ENCODE measurements at regions not wholly inside any gene's neighbourhood (a gene's known extent, or its start where the extent isn't known, plus 50 kb on each side); places are given as distances from the start of the nearest gene placed in this dataset.

DNA sequence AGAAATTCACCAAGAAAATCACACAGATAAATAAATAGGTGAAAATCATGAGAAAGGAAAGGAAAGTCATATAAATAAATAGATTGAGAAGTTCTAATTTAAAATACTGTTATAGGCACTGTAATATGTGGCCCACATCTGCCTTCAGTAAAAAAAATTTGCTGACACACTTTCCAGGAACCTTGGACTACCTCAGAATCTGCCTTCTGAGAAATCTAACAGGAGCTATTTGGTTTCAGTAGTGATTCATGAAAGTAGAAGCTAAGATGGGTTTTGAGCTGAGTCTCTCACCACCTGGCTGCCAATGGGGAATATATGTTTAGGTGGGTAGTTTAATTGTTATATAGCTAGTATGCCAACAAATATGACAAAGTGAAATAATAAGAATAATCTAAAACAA is 810.0 kb downstream of the RAB28 start:
- TF ChIP-seq SP1 (IDR thresholded peaks at IDR 0.05) (no peak), RXRA (IDR thresholded peaks at IDR 0.05) (no peak), HNF4A (conservative IDR thresholded peaks at IDR 0.05) (no peak), JUND (IDR thresholded peaks at IDR 0.05) (no peak), NR2F2 (IDR thresholded peaks at IDR 0.05) (no peak), HNF4G (IDR thresholded peaks at IDR 0.05) (no peak), FOXA1 (IDR thresholded peaks at IDR 0.05) (no peak), FOXA2 (IDR thresholded peaks at IDR 0.05) (no peak)
- TF ChIP-seq, protein P1, sequence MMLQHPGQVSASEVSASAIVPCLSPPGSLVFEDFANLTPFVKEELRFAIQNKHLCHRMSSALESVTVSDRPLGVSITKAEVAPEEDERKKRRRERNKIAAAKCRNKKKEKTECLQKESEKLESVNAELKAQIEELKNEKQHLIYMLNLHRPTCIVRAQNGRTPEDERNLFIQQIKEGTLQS (IDR thresholded peaks at IDR 0.05): no peak
- TF ChIP-seq, protein P2, sequence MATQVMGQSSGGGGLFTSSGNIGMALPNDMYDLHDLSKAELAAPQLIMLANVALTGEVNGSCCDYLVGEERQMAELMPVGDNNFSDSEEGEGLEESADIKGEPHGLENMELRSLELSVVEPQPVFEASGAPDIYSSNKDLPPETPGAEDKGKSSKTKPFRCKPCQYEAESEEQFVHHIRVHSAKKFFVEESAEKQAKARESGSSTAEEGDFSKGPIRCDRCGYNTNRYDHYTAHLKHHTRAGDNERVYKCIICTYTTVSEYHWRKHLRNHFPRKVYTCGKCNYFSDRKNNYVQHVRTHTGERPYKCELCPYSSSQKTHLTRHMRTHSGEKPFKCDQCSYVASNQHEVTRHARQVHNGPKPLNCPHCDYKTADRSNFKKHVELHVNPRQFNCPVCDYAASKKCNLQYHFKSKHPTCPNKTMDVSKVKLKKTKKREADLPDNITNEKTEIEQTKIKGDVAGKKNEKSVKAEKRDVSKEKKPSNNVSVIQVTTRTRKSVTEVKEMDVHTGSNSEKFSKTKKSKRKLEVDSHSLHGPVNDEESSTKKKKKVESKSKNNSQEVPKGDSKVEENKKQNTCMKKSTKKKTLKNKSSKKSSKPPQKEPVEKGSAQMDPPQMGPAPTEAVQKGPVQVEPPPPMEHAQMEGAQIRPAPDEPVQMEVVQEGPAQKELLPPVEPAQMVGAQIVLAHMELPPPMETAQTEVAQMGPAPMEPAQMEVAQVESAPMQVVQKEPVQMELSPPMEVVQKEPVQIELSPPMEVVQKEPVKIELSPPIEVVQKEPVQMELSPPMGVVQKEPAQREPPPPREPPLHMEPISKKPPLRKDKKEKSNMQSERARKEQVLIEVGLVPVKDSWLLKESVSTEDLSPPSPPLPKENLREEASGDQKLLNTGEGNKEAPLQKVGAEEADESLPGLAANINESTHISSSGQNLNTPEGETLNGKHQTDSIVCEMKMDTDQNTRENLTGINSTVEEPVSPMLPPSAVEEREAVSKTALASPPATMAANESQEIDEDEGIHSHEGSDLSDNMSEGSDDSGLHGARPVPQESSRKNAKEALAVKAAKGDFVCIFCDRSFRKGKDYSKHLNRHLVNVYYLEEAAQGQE (IDR thresholded peaks at IDR 0.05): no peak
- TF ChIP-seq, protein P3, sequence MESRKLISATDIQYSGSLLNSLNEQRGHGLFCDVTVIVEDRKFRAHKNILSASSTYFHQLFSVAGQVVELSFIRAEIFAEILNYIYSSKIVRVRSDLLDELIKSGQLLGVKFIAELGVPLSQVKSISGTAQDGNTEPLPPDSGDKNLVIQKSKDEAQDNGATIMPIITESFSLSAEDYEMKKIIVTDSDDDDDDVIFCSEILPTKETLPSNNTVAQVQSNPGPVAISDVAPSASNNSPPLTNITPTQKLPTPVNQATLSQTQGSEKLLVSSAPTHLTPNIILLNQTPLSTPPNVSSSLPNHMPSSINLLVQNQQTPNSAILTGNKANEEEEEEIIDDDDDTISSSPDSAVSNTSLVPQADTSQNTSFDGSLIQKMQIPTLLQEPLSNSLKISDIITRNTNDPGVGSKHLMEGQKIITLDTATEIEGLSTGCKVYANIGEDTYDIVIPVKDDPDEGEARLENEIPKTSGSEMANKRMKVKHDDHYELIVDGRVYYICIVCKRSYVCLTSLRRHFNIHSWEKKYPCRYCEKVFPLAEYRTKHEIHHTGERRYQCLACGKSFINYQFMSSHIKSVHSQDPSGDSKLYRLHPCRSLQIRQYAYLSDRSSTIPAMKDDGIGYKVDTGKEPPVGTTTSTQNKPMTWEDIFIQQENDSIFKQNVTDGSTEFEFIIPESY (IDR thresholded peaks at IDR 0.05): no peak
- peaks cover 0 to 6% (median 4%) of the 10 kb centered on the region in 4 donors for H3K9me3 ChIP-seq (ENCODE audit: control insufficient read depth in 4 of 4, low read length in 3 of 4)

DNA sequence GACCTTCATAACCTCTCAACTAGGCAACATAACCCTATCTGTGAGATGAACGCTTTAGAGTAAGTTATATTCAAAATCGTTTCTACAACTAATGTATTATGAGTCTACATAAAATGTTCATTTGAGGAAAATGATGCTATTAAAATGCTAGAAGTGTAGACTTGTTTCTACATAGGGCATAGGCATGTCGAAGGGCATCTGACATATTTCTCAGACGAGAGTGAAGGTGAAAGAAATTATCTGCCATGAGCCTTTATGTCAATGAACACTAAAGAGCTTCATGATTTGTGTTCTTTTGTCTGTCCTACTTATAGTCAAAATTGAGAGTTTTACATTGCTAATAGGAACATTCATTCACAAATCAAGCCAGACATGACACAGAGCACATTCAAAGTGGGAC is 811.8 kb downstream of the RAB28 start:
- DNase-seq (ENCODE audit: low spot score): no peak
- Histone ChIP-seq H3K4me3 (ENCODE audit: low read depth in 1 of 3, low read length in 3 of 3) (no peak overlapping the region), H3K27me3 (ENCODE audit: control insufficient read depth in 4 of 4, insufficient read depth in 4 of 4, low read length in 3 of 4) (no peaks in the 10 kb centered on the region), H3K27ac (ENCODE audit: low read depth in 1 of 2, low read length in 2 of 2) (no peak overlapping the region), H3K4me1 (ENCODE audit: control insufficient read depth in 4 of 4, insufficient read depth in 4 of 4, low read length in 3 of 4) (no peaks in the 10 kb centered on the region), H3K9me3 (ENCODE audit: control insufficient read depth in 4 of 4, low read length in 3 of 4) (peaks cover 0 to 6% (median 4%) of the 10 kb centered on the region in 4 donors), H3K9ac (ENCODE audit: low read depth in 1 of 2, low read length in 2 of 2) (no peak overlapping the region), H3K36me3 (ENCODE audit: control insufficient read depth in 4 of 4, insufficient read depth in 3 of 4, low read depth in 1 of 4, low read length in 3 of 4) (no peaks in the 10 kb centered on the region)
- 79% methylated on average over 4 of the region's 4 CpGs for WGBS
- TF ChIP-seq HNF4G (IDR thresholded peaks at IDR 0.05) (no peak), TAF1 (conservative IDR thresholded peaks at IDR 0.05) (no peak), FOXA1 (IDR thresholded peaks at IDR 0.05) (no peak), SP1 (IDR thresholded peaks at IDR 0.05) (no peak), GABPA (IDR thresholded peaks at IDR 0.05 in 1 of 2, conservative IDR thresholded peaks at IDR 0.05 in 1 of 2) (no peak), HNF4A (conservative IDR thresholded peaks at IDR 0.05) (no peak), RAD21 (IDR thresholded peaks at IDR 0.05) (no peak), YY1 (IDR thresholded peaks at IDR 0.05) (no peak)
- TF ChIP-seq, protein P3 (IDR thresholded peaks at IDR 0.05): no peak
- TF ChIP-seq, protein P4, sequence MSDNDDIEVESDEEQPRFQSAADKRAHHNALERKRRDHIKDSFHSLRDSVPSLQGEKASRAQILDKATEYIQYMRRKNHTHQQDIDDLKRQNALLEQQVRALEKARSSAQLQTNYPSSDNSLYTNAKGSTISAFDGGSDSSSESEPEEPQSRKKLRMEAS (IDR thresholded peaks at IDR 0.05): no peak
- TF ChIP-seq, protein P1 (IDR thresholded peaks at IDR 0.05): no peak
- TF ChIP-seq, protein P2 (IDR thresholded peaks at IDR 0.05): no peak

More for the DNA sequence above, 810.0 kb downstream of the RAB28 start:
- peaks cover 0 to 2% (median under 1%) of the 10 kb centered on the region in 4 donors for H3K4me1 ChIP-seq (ENCODE audit: control insufficient read depth in 4 of 4, insufficient read depth in 4 of 4, low read length in 3 of 4)
- no peak for DNase-seq (ENCODE audit: low spot score)
- H3K4me3 ChIP-seq (ENCODE audit: low read depth in 1 of 3, low read length in 3 of 3): no peak overlapping the region
- H3K27me3 ChIP-seq (ENCODE audit: control insufficient read depth in 4 of 4, insufficient read depth in 4 of 4, low read length in 3 of 4): no peaks in the 10 kb centered on the region
- H3K9ac ChIP-seq (ENCODE audit: low read depth in 1 of 2, low read length in 2 of 2): no peak overlapping the region
- no peaks in the 10 kb centered on the region for H3K36me3 ChIP-seq (ENCODE audit: control insufficient read depth in 4 of 4, insufficient read depth in 3 of 4, low read depth in 1 of 4, low read length in 3 of 4)
- H3K27ac ChIP-seq (ENCODE audit: low read depth in 1 of 2, low read length in 2 of 2): no peak overlapping the region
